Uterus (tissue), 2 donors: ENCODE measurements at regions not wholly inside any gene's neighbourhood (a gene's known extent, or its start where the extent isn't known, plus 50 kb on each side); places are given as distances from the start of the nearest gene placed in this dataset.

Experiments
- POLR2A ChIP-seq, 2 donors: fragments of 450-650 bp; IDR thresholded peaks; one replicate each; pipeline ENCODE4 v1.6.1; 2016; ENCODE audit warnings: antibody characterized with exemption in 2 of 2, mild to moderate bottlenecking in 1 of 2, moderate library complexity in 1 of 2
- TF ChIP-seq, protein P1 (sequence below), 4 experiments: fragments of 200-600 bp in 2 of 4; fragments of 450-650 bp in 2 of 4; sonication (generic) in 2 of 4; IDR thresholded peaks; one replicate each; pipeline ENCODE4 v1.5.1; 2016 to 2019; ENCODE audit warnings: antibody characterized with exemption in 4 of 4, mild to moderate bottlenecking in 2 of 4, moderate library complexity in 1 of 4

DNA sequence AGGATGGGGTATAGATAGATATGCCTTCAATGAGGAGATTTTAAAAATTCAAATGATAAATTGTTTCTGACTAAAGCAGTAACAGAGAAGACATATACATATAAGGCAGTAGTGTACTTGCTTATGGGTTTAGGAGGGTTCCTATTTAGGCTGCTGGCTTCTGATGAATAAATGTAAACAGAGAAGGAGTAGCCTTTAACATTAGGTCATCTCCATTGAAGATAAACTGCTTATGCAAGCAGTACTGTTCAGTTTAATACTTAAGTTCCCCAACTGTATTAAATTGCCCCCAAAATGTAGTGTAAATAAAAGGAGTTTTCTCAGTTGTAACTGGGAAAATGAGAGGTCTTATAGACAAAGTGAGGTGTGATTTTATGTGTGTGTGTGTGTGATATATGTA lies 217.7 kb upstream of the TMEFF2 start:
- TF ChIP-seq, protein P1, sequence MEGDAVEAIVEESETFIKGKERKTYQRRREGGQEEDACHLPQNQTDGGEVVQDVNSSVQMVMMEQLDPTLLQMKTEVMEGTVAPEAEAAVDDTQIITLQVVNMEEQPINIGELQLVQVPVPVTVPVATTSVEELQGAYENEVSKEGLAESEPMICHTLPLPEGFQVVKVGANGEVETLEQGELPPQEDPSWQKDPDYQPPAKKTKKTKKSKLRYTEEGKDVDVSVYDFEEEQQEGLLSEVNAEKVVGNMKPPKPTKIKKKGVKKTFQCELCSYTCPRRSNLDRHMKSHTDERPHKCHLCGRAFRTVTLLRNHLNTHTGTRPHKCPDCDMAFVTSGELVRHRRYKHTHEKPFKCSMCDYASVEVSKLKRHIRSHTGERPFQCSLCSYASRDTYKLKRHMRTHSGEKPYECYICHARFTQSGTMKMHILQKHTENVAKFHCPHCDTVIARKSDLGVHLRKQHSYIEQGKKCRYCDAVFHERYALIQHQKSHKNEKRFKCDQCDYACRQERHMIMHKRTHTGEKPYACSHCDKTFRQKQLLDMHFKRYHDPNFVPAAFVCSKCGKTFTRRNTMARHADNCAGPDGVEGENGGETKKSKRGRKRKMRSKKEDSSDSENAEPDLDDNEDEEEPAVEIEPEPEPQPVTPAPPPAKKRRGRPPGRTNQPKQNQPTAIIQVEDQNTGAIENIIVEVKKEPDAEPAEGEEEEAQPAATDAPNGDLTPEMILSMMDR (IDR thresholded peaks at IDR 0.05): no peak
- TF ChIP-seq POLR2A (IDR thresholded peaks at IDR 0.05): no peak
